Heart left ventricle (tissue), 16 donors: ENCODE measurements at regions not wholly inside any gene's neighbourhood (a gene's known extent, or its start where the extent isn't known, plus 50 kb on each side); places are given as distances from the start of the nearest gene placed in this dataset.

Experiments used
- ATAC-seq, 4 donors: fragments of 200-7000 bp; cut with Tn5 transposase; one replicate each; pipeline ENCODE4 v1.9.1; 2020 to 2022; ENCODE audit warnings: moderate library complexity in 4 of 4, mild to moderate bottlenecking in 3 of 4, moderate number of reproducible peaks in 1 of 4
- DNase-seq, 5 donors: peaks; one replicate each; pipeline ENCODE4 v3.0.0-alpha.2; 2020
- H3K27ac ChIP-seq, 12 donors: fragments of 200-600 bp; sonication (generic) in 4 of 12; one replicate each; pipeline versions ENCODE4 v1.5.0 to v1.8.0; 2016 to 2022; ENCODE audit warnings: mild to moderate bottlenecking in 2 of 12
- H3K27me3 ChIP-seq, 9 donors: fragments of 200-600 bp; sonication (generic) in 2 of 9; one replicate each; pipeline versions ENCODE4 v1.5.1 to v1.8.0; 2016 to 2022; ENCODE audit warnings: mild to moderate bottlenecking in 3 of 9
- H3K36me3 ChIP-seq, 9 donors: fragments of 200-600 bp; sonication (generic) in 2 of 9; one replicate each; pipeline versions ENCODE4 v1.5.0 to v1.8.0; 2018 to 2022; ENCODE audit warnings: mild to moderate bottlenecking in 2 of 9
- H3K4me1 ChIP-seq, 12 donors: fragments of 200-600 bp; sonication (generic) in 4 of 12; one replicate each; pipeline versions ENCODE4 v1.5.0 to v1.8.0; 2016 to 2022; ENCODE audit warnings: mild to moderate bottlenecking in 3 of 12
- H3K4me3 ChIP-seq, 12 donors: fragments of 200-600 bp; sonication (generic) in 4 of 12; one replicate each; pipeline versions ENCODE4 v1.5.0 to v1.8.0; 2017 to 2022; ENCODE audit warnings: mild to moderate bottlenecking in 9 of 12, moderate library complexity in 4 of 12
- H3K9me3 ChIP-seq, 12 donors: fragments of 200-600 bp; sonication (generic) in 4 of 12; one replicate each; pipeline versions ENCODE4 v1.5.0 to v1.8.0; 2016 to 2022; ENCODE audit warnings: mild to moderate bottlenecking in 1 of 12
- POLR2A ChIP-seq, 2 donors: fragments of 450-650 bp; IDR thresholded peaks; one replicate each; pipeline ENCODE4 v1.6.1; 2017; ENCODE audit warnings: antibody characterized with exemption in 2 of 2, mild to moderate bottlenecking in 2 of 2, moderate library complexity in 2 of 2
- WGBS, 4 donors: extraction: QIAGEN DNeasy Blood & Tissue Kit in 2 of 4; methylation state at CpG; one replicate each; pipeline versions ENCODE4 v1.1.5 to v1.1.7; 2013 to 2018; 5-methylcytosine and 5-hydroxymethylcytosine counted together
- intact Hi-C, 10 donors: fragments of 100-400 bp; cut with DNase I; formaldehyde crosslinking; loops; one replicate each; pipeline versions ENCODE4 v1.11.1 to v1.14.2; 2022
- TF ChIP-seq, protein P1 (sequence below), 12 donors: fragments of 200-600 bp; sonication (generic) in 4 of 12; IDR thresholded peaks; one replicate each; pipeline versions ENCODE4 v1.5.0 to v1.8.0; 2018 to 2022; ENCODE audit warnings: antibody characterized with exemption in 12 of 12, mild to moderate bottlenecking in 5 of 12
- donor health status: ischemic (EF 13 %, LVEDD 7.1; RV severe dilation, severe dysfunction).
- donor health status: healthy with polysubstance abuse.
- donor health status: DM: no; HTN: yes; CAD: no.
- donor health status: DM: no; HTN: no; CAD: no.
- donor health status: ischemic (EF 25% LVEDD 6.9; RV normal size, moderate dysfunction).
- donor health status: ischemic (EF 25% LVEDD 5.7; RV mildly dilated, moderate dysfunction).
- donor health status: healthy.
- donor health status: DM: yes; HTN: yes; CAD: no.
- donor health status: ischemic (EF 35%, LVEDD 5.7; RV mildly dilated, moderate dysfunction).
- donor health status: nonischemic (EF 11% LVEDD 7.7; RV severe dilation, severe dysfunction).
- donor health status: DM: yes; HTN: yes; CAD: no.
- donor health status: PGD.
- donor health status: ischemic (EF 29% LVEDD 5.4; RV normal size, mild dysfunction).
- donor health status: nonischemic (EF 23%, LVEDD 6.1; RV moderate dilation, normal function).

DNA sequence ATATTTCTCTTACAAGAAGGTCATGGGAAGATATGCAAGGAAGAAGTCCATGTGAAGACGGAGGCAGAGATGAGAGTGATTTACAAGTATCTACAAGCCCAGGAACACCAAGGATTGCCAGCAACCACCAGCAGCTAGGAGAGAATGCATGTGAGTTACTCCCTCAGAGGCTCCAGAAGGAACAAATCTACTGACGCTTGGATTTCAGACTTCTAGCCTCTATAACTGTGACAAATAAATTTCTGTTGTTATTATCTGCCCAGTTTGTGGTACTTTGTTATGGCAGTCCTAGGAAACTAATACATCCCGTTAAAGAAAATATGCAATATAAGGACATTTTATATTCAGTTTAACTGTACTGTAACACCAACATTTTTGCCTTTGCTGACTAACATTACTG is 283.9 kb downstream of the BCHE start:
- intact Hi-C loops, result no loop called here
- DNase-seq (no peak), ATAC-seq (no peak)
- TF ChIP-seq, protein P1, sequence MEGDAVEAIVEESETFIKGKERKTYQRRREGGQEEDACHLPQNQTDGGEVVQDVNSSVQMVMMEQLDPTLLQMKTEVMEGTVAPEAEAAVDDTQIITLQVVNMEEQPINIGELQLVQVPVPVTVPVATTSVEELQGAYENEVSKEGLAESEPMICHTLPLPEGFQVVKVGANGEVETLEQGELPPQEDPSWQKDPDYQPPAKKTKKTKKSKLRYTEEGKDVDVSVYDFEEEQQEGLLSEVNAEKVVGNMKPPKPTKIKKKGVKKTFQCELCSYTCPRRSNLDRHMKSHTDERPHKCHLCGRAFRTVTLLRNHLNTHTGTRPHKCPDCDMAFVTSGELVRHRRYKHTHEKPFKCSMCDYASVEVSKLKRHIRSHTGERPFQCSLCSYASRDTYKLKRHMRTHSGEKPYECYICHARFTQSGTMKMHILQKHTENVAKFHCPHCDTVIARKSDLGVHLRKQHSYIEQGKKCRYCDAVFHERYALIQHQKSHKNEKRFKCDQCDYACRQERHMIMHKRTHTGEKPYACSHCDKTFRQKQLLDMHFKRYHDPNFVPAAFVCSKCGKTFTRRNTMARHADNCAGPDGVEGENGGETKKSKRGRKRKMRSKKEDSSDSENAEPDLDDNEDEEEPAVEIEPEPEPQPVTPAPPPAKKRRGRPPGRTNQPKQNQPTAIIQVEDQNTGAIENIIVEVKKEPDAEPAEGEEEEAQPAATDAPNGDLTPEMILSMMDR (IDR thresholded peaks at IDR 0.05), result no peak
- no peak for TF ChIP-seq POLR2A (IDR thresholded peaks at IDR 0.05)
- no peaks in the 10 kb centered on the region for H3K36me3 ChIP-seq
- H3K9me3 ChIP-seq, result peaks cover 0 to 3% (median 0%) of the 10 kb centered on the region in 12 donors
- WGBS, 4 donors, result 81 to 85% (median 84%) methylated on average over 3 of the region's 3 CpGs
- no peak overlapping the region for H3K4me3 ChIP-seq
- H3K4me1 ChIP-seq, result no peaks in the 10 kb centered on the region
- H3K27ac ChIP-seq, result no peak overlapping the region
- H3K27me3 ChIP-seq, result no peaks in the 10 kb centered on the region

DNA sequence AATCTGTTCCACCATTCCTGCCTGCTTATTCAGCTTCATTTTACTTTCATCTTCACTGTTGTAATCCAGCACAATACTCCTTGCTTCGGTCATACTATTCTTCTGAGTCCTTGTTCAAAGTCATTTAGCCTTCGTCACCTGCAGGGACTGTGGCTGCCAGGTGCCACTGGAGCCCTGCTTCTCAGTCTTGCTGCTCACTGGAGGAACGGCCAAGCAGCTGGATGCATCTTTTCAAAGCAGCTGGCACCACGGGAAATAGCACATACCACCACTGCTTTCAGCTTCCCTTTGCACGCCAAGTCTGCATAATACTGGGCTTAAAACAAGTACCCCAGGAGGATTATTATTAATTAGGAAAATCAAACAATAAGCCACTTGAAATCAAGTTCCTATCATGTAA is 287.6 kb downstream of the BCHE start:
- no peak overlapping the region for H3K27ac ChIP-seq
- H3K27me3 ChIP-seq, result no peaks in the 10 kb centered on the region
- no peaks in the 10 kb centered on the region for H3K36me3 ChIP-seq
- WGBS, 4 donors, result 67 to 80% (median 73%) methylated on average over 5 of the region's 5 CpGs
- TF ChIP-seq, protein P1 (IDR thresholded peaks at IDR 0.05), result no peak
- H3K4me3 ChIP-seq, result no peak overlapping the region
- ATAC-seq (no peak), DNase-seq (no peak)
- H3K4me1 ChIP-seq, result no peaks in the 10 kb centered on the region
- H3K9me3 ChIP-seq, result peaks cover 0 to 4% (median 0%) of the 10 kb centered on the region in 12 donors
- intact Hi-C loops, result no loop called here

DNA sequence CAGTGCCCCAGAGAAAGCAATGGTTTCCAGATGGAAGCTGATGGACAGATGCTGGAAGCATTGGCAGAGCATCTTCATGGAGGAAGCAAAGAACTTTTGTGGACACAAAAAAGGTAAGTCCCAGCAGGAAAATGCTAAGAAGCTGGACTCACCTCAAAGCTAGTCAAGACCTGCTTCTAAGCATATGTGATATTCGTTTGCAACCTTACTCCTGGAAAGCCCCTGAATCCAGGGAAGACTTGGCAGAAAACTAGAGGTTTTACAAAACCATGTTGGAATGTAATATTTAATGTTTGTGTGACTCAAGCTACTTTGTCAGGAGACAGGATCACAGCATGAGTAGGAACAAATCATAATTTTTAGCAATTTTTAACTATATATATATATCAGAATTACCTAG is 288.2 kb downstream of the BCHE start:
- H3K36me3 ChIP-seq, result no peaks in the 10 kb centered on the region
- no peak overlapping the region for H3K27ac ChIP-seq
- H3K4me1 ChIP-seq, result no peaks in the 10 kb centered on the region
- H3K27me3 ChIP-seq, result no peaks in the 10 kb centered on the region
- TF ChIP-seq, protein P1 (IDR thresholded peaks at IDR 0.05), result no peak
- no peak for TF ChIP-seq POLR2A (IDR thresholded peaks at IDR 0.05)
- intact Hi-C loops, result no loop called here
- peaks cover 0 to 4% (median 0%) of the 10 kb centered on the region in 12 donors for H3K9me3 ChIP-seq
- 47 to 63% (median 58%) methylated on average over 1 of the region's 1 CpG for WGBS, 4 donors
- no peak overlapping the region for H3K4me3 ChIP-seq
- no peak for ATAC-seq
- DNase-seq, result no peak

DNA sequence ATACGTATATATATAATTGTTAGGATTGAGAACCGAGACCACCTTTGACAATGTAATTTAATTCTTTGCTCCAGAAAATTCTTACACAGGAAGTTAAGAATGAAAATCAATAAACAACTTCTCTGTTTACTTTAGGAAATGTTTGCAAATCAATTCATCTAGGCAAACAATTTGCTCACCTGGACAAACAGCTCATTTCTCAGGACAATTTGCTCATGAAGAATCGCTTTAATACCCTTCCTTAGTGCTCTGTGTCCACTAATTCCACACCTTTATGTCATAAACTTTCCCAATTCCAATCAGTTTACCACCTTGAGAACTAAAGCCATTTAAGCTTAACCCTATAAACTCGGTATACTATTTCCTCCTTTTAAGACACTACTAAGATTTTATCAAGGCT is 292.2 kb downstream of the BCHE start:
- Histone ChIP-seq H3K4me3 (no peak overlapping the region), H3K36me3 (no peaks in the 10 kb centered on the region), H3K9me3 (peaks cover 0 to 4% (median 0%) of the 10 kb centered on the region in 12 donors), H3K27ac (no peak overlapping the region), H3K27me3 (no peaks in the 10 kb centered on the region), H3K4me1 (no peaks in the 10 kb centered on the region)
- WGBS, 4 donors, result 78 to 83% (median 78%) methylated on average over 4 of the region's 4 CpGs
- no peak for DNase-seq
- intact Hi-C loops, result no loop called here
- no peak for ATAC-seq
- TF ChIP-seq, protein P1 (IDR thresholded peaks at IDR 0.05), result no peak
- TF ChIP-seq POLR2A (IDR thresholded peaks at IDR 0.05), result no peak
